NCI-H128 (cell line): ENCODE measurements at regions not wholly inside any gene's neighbourhood (a gene's known extent, or its start where the extent isn't known, plus 50 kb on each side); places are given as distances from the start of the nearest gene placed in this dataset.

ENCODE experiments used
- DNase-seq: peaks from one replicate; lab custom pipeline; 2025; ENCODE audit not compliant: unreplicated experiment; lab: John Stamatoyannopoulos, UW

GRCh38 chr17:70230850-70231640 is 61.7 kb downstream of the KCNJ2 start:
- DNase-seq = no peak

GRCh38 chr17:70232466-70232865 is 63.1 kb downstream of the KCNJ2 start:
- DNase-seq = no peak

- no peak for DNase-seq
Measured at GRCh38 chr17:70235252-70235651, 65.9 kb downstream of the KCNJ2 start.

GRCh38 chr17:70238228-70238627 is 68.9 kb downstream of the KCNJ2 start:
- DNase-seq = no peak

GRCh38 chr17:70238646-70239045 is 69.3 kb downstream of the KCNJ2 start:
- DNase-seq = no peak

DNA sequence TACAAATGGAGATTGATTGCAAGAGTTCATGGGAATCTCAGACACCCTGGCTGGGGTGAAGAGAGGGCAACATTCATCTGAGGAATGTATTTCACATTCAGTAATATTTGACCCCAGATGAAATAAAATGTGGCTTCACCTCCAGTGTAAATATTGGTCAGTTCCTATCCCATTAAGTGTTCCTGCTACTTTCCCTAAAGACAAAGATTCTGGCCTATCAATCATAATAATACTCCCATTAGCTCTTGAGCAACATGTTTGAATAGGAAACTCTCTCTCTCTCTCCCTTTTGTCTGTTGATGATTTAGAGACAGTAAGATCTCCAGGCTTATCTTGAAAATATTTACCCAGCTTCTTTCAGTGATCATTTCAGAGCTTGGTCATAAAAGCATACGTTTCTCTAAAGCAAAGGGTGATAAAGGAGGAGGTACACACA is 70.1 kb downstream of the KCNJ2 start:
- DNase-seq = no peak

GRCh38 chr17:70241071-70241470 is 71.7 kb downstream of the KCNJ2 start:
- no peak for DNase-seq

DNA sequence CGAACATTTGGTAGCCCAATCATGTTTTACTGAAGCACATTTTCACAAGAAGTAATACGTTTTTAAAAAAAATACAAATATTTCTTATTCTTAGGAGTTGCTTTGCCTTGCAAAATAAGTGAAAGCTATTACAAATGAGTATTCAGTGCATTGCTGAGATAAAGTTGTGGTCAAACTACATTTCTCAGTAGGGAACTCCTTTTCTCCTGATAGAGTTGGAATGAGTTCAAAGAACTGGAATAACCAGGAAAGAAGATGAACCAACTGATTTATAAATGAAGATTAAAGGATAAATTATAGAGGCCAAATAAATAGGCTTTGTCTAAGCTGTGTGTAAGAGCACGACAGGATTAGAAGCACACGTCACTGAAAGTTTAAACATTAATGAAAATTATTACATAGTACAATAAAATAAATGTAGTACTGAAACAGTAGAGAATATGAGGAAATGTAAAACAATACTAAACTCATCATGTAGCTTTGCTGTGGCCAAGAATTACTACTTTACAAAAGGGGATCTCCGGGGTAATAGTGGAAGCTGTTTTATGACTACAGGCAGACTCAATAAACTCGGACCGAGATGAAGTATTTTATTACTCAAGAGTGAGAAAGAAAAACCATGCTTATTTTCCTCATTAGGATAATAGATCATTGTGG is 73.6 kb downstream of the KCNJ2 start:
- no peak for DNase-seq

DNA sequence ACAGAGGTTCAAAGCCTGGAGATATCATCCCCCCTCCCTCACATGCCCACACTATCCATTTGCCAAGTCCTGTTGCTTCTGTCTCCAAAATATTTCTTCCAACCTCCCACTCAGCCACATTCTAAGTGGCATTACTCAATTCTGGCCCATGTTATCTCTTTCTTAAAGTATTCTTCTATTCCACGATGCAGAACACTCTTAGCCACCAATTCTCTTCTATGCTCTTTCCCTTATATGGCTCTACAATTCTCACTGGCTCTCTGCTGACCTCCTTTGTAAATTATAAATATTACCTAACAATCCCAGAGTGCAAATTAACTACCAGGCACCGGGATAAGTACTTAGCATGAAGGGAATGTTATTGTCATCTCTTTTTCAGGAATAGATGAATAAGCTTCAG is 82.4 kb downstream of the KCNJ2 start:
- DNase-seq = no peak

GRCh38 chr17:70254735-70255460 is 85.6 kb downstream of the KCNJ2 start:
- DNase-seq = no peak

GRCh38 chr17:70256751-70257150 is 87.4 kb downstream of the KCNJ2 start:
- DNase-seq = no peak

- no peak for DNase-seq
Measured at GRCh38 chr17:70258465-70258864, 89.1 kb downstream of the KCNJ2 start.

- DNase-seq = no peak
Measured at GRCh38 chr17:70259400-70259799, 90.1 kb downstream of the KCNJ2 start.

- no peak for DNase-seq
Measured at GRCh38 chr17:70261170-70261569, 91.8 kb downstream of the KCNJ2 start.

DNA sequence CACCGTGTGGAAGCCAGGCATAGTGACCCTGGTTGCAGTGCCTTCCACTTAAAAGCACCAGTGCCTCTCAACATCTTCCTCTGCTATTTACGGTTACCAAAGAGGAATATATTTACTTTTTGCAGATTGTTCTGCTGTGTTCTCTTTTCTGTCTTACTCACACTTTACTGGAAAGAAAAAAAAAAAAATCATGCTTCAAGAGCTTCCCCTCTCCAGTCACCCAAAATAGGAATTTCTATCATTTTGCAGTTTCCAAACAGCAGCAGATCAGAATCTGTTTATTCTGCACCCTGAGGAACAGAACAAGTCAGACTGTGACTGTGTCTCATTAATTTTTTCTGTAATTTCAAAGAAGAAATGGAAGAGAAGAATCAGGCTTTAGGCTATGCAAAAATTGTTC is 96.1 kb downstream of the KCNJ2 start:
- DNase-seq = no peak

DNA sequence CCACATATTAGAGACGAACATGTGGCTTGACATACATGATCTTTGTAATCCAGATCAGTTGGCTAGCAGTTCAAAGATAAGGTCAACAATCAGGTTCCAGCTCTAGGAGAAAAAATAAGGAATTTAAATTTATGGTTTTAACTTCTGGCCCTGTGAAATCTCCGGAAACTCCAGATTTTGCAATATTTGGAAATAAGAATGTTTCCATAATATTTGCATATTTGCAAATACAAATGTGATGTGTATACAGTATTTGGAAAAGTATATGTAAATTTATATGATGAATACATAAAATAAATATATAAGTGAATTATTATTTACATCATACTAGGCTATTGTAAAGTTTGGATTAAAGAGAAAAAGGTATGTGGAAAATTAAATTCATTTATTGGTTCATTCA is 97.1 kb downstream of the KCNJ2 start:
- DNase-seq = no peak

GRCh38 chr17:70268383-70268782 is 99.1 kb downstream of the KCNJ2 start:
- no peak for DNase-seq

DNA sequence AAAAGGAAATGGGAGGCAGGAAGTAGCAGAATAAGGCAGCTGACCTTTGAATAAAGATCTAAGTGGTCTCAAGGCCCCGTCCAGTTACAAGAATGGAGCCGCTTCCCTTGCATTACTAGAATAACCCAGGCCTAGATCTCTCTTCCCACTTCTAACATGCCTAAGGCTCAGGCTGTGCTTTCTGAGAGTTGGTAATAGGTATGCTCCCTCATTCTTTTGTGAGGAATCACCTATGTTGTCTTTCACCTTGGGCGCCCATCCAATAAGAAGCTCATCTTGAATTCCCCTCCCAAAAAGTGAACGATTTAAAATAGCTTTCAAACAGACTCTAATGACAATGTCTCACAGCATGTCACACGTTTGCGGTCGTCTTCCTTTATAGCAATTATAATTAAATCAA is 101.2 kb downstream of the KCNJ2 start:
- DNase-seq = no peak

DNA sequence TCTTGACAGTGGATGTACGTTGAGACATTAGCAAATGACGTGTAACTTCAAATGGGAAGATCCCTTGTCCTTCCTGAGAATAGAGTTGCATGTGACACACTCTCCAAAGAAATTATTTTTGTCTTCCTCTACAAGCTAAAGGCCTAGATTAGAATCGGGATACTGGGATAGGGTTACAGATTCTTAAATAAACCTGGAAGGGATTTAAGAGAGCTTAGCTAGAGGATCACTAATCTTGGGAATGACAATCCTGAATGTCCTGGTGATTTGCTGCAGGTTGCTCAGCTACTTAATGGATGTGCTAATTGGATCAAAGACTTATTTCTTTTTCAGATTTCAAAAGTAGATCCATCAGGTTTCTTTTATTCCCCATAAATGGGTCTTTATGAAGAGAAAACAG is 101.9 kb downstream of the KCNJ2 start:
- DNase-seq = no peak

DNA sequence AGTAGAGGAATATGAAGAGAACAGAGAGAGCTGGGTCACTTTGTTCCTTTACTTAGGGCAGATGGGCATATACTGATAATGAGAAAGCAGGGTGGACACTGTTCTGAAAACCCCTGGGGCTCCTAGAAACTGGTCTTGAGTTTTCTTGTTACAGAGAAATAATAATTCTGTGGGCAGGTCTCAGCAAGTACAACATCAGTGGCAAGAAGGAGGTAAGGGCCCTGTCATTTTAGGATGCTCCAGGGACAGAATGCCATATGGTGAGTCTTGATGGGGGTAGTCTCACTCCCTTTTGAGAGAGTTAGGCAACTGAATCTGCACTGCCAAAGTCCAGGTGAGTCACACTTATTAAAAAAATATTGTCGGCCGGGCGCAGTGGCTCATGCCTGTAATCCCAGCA is 102.3 kb downstream of the KCNJ2 start:
- no peak for DNase-seq

DNA sequence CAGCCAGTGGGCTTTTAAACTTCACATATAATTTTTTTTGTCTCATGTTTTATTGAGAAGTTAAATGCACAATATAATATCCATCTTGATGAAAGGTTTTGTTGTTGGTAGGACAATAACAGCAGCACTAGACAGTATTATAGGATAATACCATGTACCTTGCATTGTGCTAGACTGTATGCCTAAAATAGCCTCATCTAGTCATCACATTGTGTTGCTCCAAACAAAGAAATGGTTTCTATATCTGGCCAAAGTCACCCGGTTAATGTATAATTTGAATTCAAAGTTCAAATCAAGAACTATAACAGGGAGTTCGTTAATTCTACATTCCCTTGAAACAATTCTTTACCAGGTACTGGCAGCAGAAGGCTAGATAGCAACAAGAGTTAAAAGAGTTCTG is 104.9 kb downstream of the KCNJ2 start:
- DNase-seq = no peak

DNA sequence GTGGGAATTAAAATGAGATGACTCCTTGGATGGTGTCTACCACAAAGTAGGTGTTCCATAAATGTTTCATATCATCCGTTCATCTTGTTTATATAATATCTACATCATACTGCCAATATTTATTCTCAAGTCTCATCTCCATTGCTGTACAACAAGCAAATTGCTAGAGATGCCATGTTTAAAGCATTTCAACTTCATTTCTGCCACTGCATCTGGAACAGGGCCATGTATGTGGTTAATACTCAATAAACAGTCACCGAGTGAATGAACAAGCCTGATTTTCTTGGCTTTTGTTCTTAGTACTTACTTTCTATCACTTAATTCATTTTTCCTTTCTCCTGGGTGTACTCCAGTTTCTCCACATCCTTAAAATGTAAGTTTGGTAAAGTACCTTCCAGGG is 107.6 kb downstream of the KCNJ2 start:
- DNase-seq = no peak
